ENCODE measurements at regions not wholly inside any gene's neighbourhood (a gene's known extent, or its start where the extent isn't known, plus 50 kb on each side); places are given as distances from the start of the nearest gene placed in this dataset.

DNA sequence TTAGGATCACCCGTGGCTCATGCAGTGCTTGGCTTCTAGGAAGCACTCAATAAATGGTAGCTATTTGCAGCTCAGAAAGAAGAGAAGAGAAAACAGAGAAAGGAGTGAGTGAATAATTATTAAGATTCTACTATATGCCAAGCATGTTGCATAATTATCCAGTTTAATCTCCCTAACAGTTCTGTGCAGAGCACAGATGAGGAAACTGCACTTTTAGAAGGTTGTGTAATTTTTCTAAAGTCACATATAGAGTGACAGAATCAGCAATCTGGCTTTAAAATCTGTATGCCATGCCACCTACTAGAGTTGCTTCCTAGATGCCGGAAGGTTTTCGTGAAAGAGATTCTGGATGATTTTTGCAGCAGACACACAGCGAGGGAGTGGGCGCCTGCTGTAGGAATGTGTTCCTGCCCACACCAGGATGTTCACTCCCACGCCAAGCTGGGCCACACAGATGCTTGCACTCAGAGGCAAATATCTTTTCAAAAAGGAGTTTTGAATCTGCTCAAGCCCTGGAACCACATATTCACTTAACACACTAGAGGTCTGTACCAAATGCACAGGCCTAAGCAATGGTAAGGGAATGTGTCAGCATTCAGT is 50.2 kb upstream of the SMCO2 start:
- TF ChIP-seq ZNF121 (tag by site-specific recombination; IDR thresholded peaks at IDR 0.05) (no peak), ZNF423 (tag by site-specific recombination; IDR thresholded peaks at IDR 0.05) (no peak), ZNF670 (tag by site-specific recombination; IDR thresholded peaks at IDR 0.05; ENCODE audit: low read depth) (no peak), ZNF274 (IDR thresholded peaks at IDR 0.05; ENCODE audit: low read length) (no peak), ZNF274 (tag by site-specific recombination; IDR thresholded peaks at IDR 0.05; ENCODE audit: borderline replicate concordance) (no peak), PBX3 (CRISPR knock-in tag; IDR thresholded peaks at IDR 0.05) (no peak), ZNF777 (tag by site-specific recombination; IDR thresholded peaks at IDR 0.05; ENCODE audit: borderline replicate concordance) (no peak), ZNF623 (tag by site-specific recombination; IDR thresholded peaks at IDR 0.05) (no peak), ZNF280D (tag by site-specific recombination; IDR thresholded peaks at IDR 0.05) (no peak), SETDB1 (IDR thresholded peaks at IDR 0.05; ENCODE audit: insufficient read length, low read length) (no peak), ZBTB17 (tag by site-specific recombination; IDR thresholded peaks at IDR 0.05) (no peak)
- TF ChIP-seq, protein P1, sequence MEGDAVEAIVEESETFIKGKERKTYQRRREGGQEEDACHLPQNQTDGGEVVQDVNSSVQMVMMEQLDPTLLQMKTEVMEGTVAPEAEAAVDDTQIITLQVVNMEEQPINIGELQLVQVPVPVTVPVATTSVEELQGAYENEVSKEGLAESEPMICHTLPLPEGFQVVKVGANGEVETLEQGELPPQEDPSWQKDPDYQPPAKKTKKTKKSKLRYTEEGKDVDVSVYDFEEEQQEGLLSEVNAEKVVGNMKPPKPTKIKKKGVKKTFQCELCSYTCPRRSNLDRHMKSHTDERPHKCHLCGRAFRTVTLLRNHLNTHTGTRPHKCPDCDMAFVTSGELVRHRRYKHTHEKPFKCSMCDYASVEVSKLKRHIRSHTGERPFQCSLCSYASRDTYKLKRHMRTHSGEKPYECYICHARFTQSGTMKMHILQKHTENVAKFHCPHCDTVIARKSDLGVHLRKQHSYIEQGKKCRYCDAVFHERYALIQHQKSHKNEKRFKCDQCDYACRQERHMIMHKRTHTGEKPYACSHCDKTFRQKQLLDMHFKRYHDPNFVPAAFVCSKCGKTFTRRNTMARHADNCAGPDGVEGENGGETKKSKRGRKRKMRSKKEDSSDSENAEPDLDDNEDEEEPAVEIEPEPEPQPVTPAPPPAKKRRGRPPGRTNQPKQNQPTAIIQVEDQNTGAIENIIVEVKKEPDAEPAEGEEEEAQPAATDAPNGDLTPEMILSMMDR (tag by site-specific recombination; IDR thresholded peaks at IDR 0.05) = no peak
- TF ChIP-seq, protein P2, sequence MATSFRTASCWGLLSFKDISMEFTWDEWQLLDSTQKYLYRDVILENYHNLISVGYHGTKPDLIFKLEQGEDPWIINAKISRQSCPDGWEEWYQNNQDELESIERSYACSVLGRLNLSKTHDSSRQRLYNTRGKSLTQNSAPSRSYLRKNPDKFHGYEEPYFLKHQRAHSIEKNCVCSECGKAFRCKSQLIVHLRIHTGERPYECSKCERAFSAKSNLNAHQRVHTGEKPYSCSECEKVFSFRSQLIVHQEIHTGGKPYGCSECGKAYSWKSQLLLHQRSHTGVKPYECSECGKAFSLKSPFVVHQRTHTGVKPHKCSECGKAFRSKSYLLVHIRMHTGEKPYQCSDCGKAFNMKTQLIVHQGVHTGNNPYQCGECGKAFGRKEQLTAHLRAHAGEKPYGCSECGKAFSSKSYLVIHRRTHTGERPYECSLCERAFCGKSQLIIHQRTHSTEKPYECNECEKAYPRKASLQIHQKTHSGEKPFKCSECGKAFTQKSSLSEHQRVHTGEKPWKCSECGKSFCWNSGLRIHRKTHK (tag by site-specific recombination; IDR thresholded peaks at IDR 0.05) = no peak
- TF ChIP-seq, protein P3, sequence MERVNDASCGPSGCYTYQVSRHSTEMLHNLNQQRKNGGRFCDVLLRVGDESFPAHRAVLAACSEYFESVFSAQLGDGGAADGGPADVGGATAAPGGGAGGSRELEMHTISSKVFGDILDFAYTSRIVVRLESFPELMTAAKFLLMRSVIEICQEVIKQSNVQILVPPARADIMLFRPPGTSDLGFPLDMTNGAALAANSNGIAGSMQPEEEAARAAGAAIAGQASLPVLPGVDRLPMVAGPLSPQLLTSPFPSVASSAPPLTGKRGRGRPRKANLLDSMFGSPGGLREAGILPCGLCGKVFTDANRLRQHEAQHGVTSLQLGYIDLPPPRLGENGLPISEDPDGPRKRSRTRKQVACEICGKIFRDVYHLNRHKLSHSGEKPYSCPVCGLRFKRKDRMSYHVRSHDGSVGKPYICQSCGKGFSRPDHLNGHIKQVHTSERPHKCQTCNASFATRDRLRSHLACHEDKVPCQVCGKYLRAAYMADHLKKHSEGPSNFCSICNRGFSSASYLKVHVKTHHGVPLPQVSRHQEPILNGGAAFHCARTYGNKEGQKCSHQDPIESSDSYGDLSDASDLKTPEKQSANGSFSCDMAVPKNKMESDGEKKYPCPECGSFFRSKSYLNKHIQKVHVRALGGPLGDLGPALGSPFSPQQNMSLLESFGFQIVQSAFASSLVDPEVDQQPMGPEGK (tag by site-specific recombination; IDR thresholded peaks at IDR 0.05) = no peak
